T-helper 1 cell (primary cell): ENCODE measurements at regions not wholly inside any gene's neighbourhood (a gene's known extent, or its start where the extent isn't known, plus 50 kb on each side); places are given as distances from the start of the nearest gene placed in this dataset.
A peak's percentile ranks its signal among the peaks of the same experiment; 100 is the strongest.
"Not testable (repeated sequence)": the region's sequence is repeated elsewhere in the genome, so short reads cannot be mapped to it uniquely, and the experiment has no call there.

Experiments used
- DNase-seq, 5 donors: peaks; one replicate each; pipeline ENCODE4 v3.0.0-alpha.2; 2012 to 2020

- no peak for DNase-seq
These were observed 129.9 kb downstream of the NOC3L start for GRCh38 chr10:94232711-94233383.

GRCh38 chr10:94235461-94235860 lies 127.3 kb downstream of the NOC3L start:
- DNase-seq, result no peak

- DNase-seq, result no peak
These were observed 124.6 kb downstream of the NOC3L start for GRCh38 chr10:94238006-94238617.

- no peak for DNase-seq
These were observed 123.0 kb downstream of the NOC3L start for GRCh38 chr10:94239696-94240095.

- DNase-seq, result no peak
These were observed 122.2 kb downstream of the NOC3L start for GRCh38 chr10:94240491-94240890.

GRCh38 chr10:94240901-94241300 lies 121.8 kb downstream of the NOC3L start:
- no peak for DNase-seq

GRCh38 chr10:94251098-94251497 lies 111.6 kb downstream of the NOC3L start:
- DNase-seq, result no peak

- DNase-seq, result no peak
These were observed 111.2 kb downstream of the NOC3L start for GRCh38 chr10:94251568-94251967.

- DNase-seq, result not testable (repeated sequence)
These were observed 105.3 kb downstream of the NOC3L start for GRCh38 chr10:94257407-94257806.

GRCh38 chr10:94260455-94260854 lies 102.3 kb downstream of the NOC3L start:
- no peak for DNase-seq

GRCh38 chr10:94264085-94264484 lies 98.7 kb downstream of the NOC3L start:
- no peak for DNase-seq

- no peak for DNase-seq
These were observed 96.6 kb downstream of the NOC3L start for GRCh38 chr10:94266091-94266490.

- no peak for DNase-seq
These were observed 94.1 kb downstream of the NOC3L start for GRCh38 chr10:94268652-94269051.

- DNase-seq, result no peak
These were observed 88.5 kb downstream of the NOC3L start for GRCh38 chr10:94274142-94274787.

GRCh38 chr10:94276140-94276539 lies 86.6 kb downstream of the NOC3L start:
- no peak for DNase-seq

GRCh38 chr10:94277450-94277849 lies 85.3 kb downstream of the NOC3L start:
- DNase-seq, result no peak

GRCh38 chr10:94279835-94280709 lies 82.7 kb downstream of the NOC3L start:
- peak; percentile 8 to 50 (median 29) for DNase-seq

GRCh38 chr10:94281654-94282053 lies 81.1 kb downstream of the NOC3L start:
- no peak for DNase-seq

- peak in 1 of 5 donors; percentile 8 for DNase-seq
These were observed 80.4 kb downstream of the NOC3L start for GRCh38 chr10:94282369-94282768.
